GM19455 (cell line): ENCODE measurements at regions not wholly inside any gene's neighbourhood (a gene's known extent, or its start where the extent isn't known, plus 50 kb on each side); places are given as distances from the start of the nearest gene placed in this dataset.

ENCODE experiments used
- ATAC-seq: cut with Tn5 transposase; IDR thresholded peaks from one replicate; pipeline ENCODE4 v1.9.1; 2021; ENCODE audit not compliant: unreplicated experiment

DNA sequence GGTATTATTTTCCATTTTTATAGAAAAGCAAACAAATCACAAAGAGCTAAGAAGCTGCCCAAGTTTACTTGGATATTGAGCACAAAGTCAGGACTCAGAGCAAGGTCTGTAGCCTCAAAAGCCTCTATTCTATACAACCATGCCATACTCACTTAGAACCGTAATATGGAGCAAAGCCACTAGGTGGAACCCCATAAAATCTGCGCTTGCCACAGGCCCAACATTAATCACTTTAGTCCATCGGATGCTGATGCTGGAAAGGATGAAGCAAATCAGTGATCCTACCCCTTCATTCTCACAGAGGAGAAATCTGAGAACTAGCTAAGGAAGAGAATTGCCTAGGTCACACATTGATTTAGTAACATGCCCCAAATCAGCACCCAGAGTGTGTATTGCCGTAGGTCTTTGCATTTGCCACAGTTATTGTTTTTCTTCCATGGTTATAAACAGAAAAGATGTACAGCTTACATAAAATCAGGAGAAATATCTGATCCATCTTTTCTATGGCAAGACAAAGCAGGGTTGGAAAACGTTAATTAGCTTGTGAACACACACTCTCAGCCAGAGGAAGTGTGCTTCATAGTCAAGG lies 56.7 kb upstream of the RAB38 start:
- peak; percentile 85 for ATAC-seq

DNA sequence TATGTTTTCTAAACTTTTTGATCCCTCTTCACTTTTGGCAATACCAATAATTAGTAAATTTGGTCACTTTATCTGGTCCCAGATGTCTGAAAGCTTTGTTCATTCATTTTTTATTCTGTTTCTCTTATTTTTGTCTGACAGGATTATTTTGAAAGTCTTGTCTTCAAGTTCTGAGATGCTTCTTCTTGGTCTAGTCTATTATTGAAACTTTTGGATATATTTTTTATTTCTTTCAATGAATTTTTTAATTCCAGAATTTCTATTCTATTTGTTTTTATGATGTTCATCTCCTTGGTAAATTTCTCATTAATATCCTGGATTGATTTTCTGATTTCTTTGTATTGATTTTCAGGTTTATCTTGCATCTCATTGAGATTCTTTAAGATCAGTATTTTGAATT lies 54.1 kb upstream of the RAB38 start:
- ATAC-seq, result no peak
